Upper lobe of right lung (tissue), 1 donor: ENCODE measurements at regions not wholly inside any gene's neighbourhood (a gene's known extent, or its start where the extent isn't known, plus 50 kb on each side); places are given as distances from the start of the nearest gene placed in this dataset.
A peak's percentile ranks its signal among the peaks of the same experiment; 100 is the strongest.

Experiments used
- ATAC-seq: fragments of 200-7000 bp; cut with Tn5 transposase; one replicate; pipeline ENCODE4 v1.9.1; 2020; ENCODE audit warnings: mild to moderate bottlenecking, moderate library complexity
- DNase-seq: peaks from one replicate; pipeline ENCODE4 v3.0.0-alpha.2; 2020
- H3K27ac ChIP-seq: fragments of 200-600 bp; one replicate; pipeline ENCODE4 v1.8.0; 2022
- H3K27me3 ChIP-seq: fragments of 200-600 bp; one replicate; pipeline ENCODE4 v1.8.0; 2022; ENCODE audit warnings: mild to moderate bottlenecking
- H3K36me3 ChIP-seq: fragments of 200-600 bp; one replicate; pipeline ENCODE4 v1.8.0; 2022
- H3K4me1 ChIP-seq: fragments of 200-600 bp; one replicate; pipeline ENCODE4 v1.8.0; 2022
- H3K4me3 ChIP-seq: fragments of 200-600 bp; one replicate; pipeline ENCODE4 v1.8.0; 2022; ENCODE audit warnings: mild to moderate bottlenecking
- H3K9me3 ChIP-seq: fragments of 200-600 bp; one replicate; pipeline ENCODE4 v1.8.0; 2022
- intact Hi-C: fragments of 100-400 bp; cut with DNase I; formaldehyde crosslinking; loops from one replicate; pipeline ENCODE4 v1.11.0; 2022
- TF ChIP-seq, protein P1 (sequence below): fragments of 200-600 bp; IDR thresholded peaks from one replicate; pipeline ENCODE4 v1.8.0; 2022; ENCODE audit warnings: antibody characterized with exemption
- donor health status: DM: no; HTN: yes; CAD: no; lungs with severe emphysema.

- ATAC-seq (no peak), DNase-seq (no peak)
- Histone ChIP-seq H3K36me3 (no peaks in the 10 kb centered on the region), H3K4me1 (no peaks in the 10 kb centered on the region), H3K27ac (no peak overlapping the region), H3K4me3 (no peak overlapping the region), H3K27me3 (no peaks in the 10 kb centered on the region), H3K9me3 (no peaks in the 10 kb centered on the region)
- intact Hi-C loops = no loop called here
- TF ChIP-seq, protein P1, sequence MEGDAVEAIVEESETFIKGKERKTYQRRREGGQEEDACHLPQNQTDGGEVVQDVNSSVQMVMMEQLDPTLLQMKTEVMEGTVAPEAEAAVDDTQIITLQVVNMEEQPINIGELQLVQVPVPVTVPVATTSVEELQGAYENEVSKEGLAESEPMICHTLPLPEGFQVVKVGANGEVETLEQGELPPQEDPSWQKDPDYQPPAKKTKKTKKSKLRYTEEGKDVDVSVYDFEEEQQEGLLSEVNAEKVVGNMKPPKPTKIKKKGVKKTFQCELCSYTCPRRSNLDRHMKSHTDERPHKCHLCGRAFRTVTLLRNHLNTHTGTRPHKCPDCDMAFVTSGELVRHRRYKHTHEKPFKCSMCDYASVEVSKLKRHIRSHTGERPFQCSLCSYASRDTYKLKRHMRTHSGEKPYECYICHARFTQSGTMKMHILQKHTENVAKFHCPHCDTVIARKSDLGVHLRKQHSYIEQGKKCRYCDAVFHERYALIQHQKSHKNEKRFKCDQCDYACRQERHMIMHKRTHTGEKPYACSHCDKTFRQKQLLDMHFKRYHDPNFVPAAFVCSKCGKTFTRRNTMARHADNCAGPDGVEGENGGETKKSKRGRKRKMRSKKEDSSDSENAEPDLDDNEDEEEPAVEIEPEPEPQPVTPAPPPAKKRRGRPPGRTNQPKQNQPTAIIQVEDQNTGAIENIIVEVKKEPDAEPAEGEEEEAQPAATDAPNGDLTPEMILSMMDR = no peak
Observed at GRCh38 chr11:92775003-92775676, 194.3 kb upstream of the MTNR1B start.

GRCh38 chr11:92776676-92777075, 192.8 kb upstream of the MTNR1B start:
- H3K9me3 ChIP-seq = no peaks in the 10 kb centered on the region
- no peaks in the 10 kb centered on the region for H3K4me1 ChIP-seq
- no peak overlapping the region for H3K4me3 ChIP-seq
- ATAC-seq (peak; percentile 68), DNase-seq (no peak)
- no peaks in the 10 kb centered on the region for H3K36me3 ChIP-seq
- H3K27ac ChIP-seq = no peak overlapping the region
- intact Hi-C loops = no loop called here
- no peaks in the 10 kb centered on the region for H3K27me3 ChIP-seq
- TF ChIP-seq, protein P1 = no peak

GRCh38 chr11:92779746-92780145, 189.7 kb upstream of the MTNR1B start:
- DNase-seq (no peak), ATAC-seq (no peak)
- Histone ChIP-seq H3K27me3 (no peaks in the 10 kb centered on the region), H3K9me3 (no peaks in the 10 kb centered on the region), H3K27ac (no peak overlapping the region), H3K4me1 (no peaks in the 10 kb centered on the region), H3K36me3 (no peaks in the 10 kb centered on the region), H3K4me3 (no peak overlapping the region)
- TF ChIP-seq, protein P1 = no peak
- intact Hi-C loops = no loop called here

- intact Hi-C loops = no loop called here
- no peaks in the 10 kb centered on the region for H3K36me3 ChIP-seq
- TF ChIP-seq, protein P1 = no peak
- H3K27ac ChIP-seq = no peak overlapping the region
- no peak overlapping the region for H3K4me3 ChIP-seq
- H3K9me3 ChIP-seq = no peaks in the 10 kb centered on the region
- no peaks in the 10 kb centered on the region for H3K27me3 ChIP-seq
- no peak for DNase-seq
- no peak for ATAC-seq
- H3K4me1 ChIP-seq = no peaks in the 10 kb centered on the region
Observed at GRCh38 chr11:92781151-92781550, 188.3 kb upstream of the MTNR1B start.

DNA sequence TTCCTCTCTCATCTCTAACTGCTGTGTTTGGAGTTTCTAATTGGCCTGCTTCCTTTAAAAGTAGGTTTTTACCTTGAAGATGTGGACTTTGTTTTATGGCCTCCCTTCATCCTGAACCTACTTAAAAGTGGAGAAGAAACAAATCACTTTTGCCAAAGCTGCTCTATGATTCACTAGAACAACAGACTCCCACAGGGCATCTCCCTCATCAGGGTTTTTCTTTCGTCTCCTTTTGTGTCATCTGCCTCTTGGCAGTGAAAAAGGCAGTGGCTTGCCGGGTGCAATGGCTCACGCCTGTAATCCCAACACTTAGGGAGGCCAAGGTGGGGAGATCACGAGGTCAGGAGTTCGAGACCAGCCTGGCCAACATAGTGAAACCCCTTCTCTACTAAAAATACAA, 186.6 kb upstream of the MTNR1B start:
- intact Hi-C loops = no loop called here
- H3K36me3 ChIP-seq = no peaks in the 10 kb centered on the region
- no peaks in the 10 kb centered on the region for H3K9me3 ChIP-seq
- no peak overlapping the region for H3K27ac ChIP-seq
- no peak for ATAC-seq
- no peaks in the 10 kb centered on the region for H3K4me1 ChIP-seq
- H3K27me3 ChIP-seq = no peaks in the 10 kb centered on the region
- no peak overlapping the region for H3K4me3 ChIP-seq
- no peak for DNase-seq
- TF ChIP-seq, protein P1 = no peak

- DNase-seq (no peak), ATAC-seq (no peak)
- no peaks in the 10 kb centered on the region for H3K36me3 ChIP-seq
- H3K4me1 ChIP-seq = no peaks in the 10 kb centered on the region
- TF ChIP-seq, protein P1 = no peak
- no peak overlapping the region for H3K27ac ChIP-seq
- H3K9me3 ChIP-seq = no peaks in the 10 kb centered on the region
- intact Hi-C loops = no loop called here
- no peaks in the 10 kb centered on the region for H3K27me3 ChIP-seq
- no peak overlapping the region for H3K4me3 ChIP-seq
Observed at GRCh38 chr11:92784331-92784730, 185.1 kb upstream of the MTNR1B start.
